Activated T-helper 1 cell treated with anti-CD3 and anti-CD28 coated beads, Interleukin-2, amount 50 U/mL, for 16 hours (primary cell): ENCODE measurements at regions not wholly inside any gene's neighbourhood (a gene's known extent, or its start where the extent isn't known, plus 50 kb on each side); places are given as distances from the start of the nearest gene placed in this dataset.

Source experiments
- DNase-seq, 2 donors: peaks; one replicate each; pipeline ENCODE4 v3.0.0-alpha.2; 2020; ENCODE audit warnings: low read depth in 1 of 2, low spot score in 1 of 2

- no peak for DNase-seq
Observed at GRCh38 chr2:133809485-133809884, 241.2 kb upstream of the NCKAP5 start.

GRCh38 chr2:133810559-133810958 lies 242.3 kb upstream of the NCKAP5 start:
- no peak for DNase-seq

- no peak for DNase-seq
Observed at GRCh38 chr2:133811409-133812125, 243.3 kb upstream of the NCKAP5 start.

- DNase-seq = no peak
Observed at GRCh38 chr2:133812826-133813617, 244.8 kb upstream of the NCKAP5 start.

- DNase-seq = no peak
Observed at GRCh38 chr2:133814890-133815289, 246.6 kb upstream of the NCKAP5 start.

GRCh38 chr2:133816037-133816436 lies 247.8 kb upstream of the NCKAP5 start:
- DNase-seq = no peak

- DNase-seq = no peak
Observed at GRCh38 chr2:133817680-133818566, 249.7 kb upstream of the NCKAP5 start.

- DNase-seq = no peak
Observed at GRCh38 chr2:133818661-133819060, 250.4 kb upstream of the NCKAP5 start.

- DNase-seq = no peak
Observed at GRCh38 chr2:133819906-133820305, 251.6 kb upstream of the NCKAP5 start.

GRCh38 chr2:133821107-133821760 lies 253.0 kb upstream of the NCKAP5 start:
- DNase-seq = no peak

- no peak for DNase-seq
Observed at GRCh38 chr2:133822517-133823225, 254.4 kb upstream of the NCKAP5 start.

- DNase-seq = no peak
Observed at GRCh38 chr2:133823226-133823550, 254.9 kb upstream of the NCKAP5 start.

- DNase-seq = no peak
Observed at GRCh38 chr2:133824869-133825268, 256.6 kb upstream of the NCKAP5 start.

GRCh38 chr2:133825778-133826177 lies 257.5 kb upstream of the NCKAP5 start:
- DNase-seq = no peak

GRCh38 chr2:133828913-133829312 lies 260.6 kb upstream of the NCKAP5 start:
- no peak for DNase-seq

GRCh38 chr2:133829450-133830020 lies 261.3 kb upstream of the NCKAP5 start:
- no peak for DNase-seq

GRCh38 chr2:133833746-133834145 lies 265.5 kb upstream of the NCKAP5 start:
- no peak for DNase-seq

GRCh38 chr2:133835821-133836619 lies 267.8 kb upstream of the NCKAP5 start:
- DNase-seq = no peak

GRCh38 chr2:133836691-133837345 lies 268.6 kb upstream of the NCKAP5 start:
- no peak for DNase-seq
